22Rv1 (cell line): ENCODE measurements at regions not wholly inside any gene's neighbourhood (a gene's known extent, or its start where the extent isn't known, plus 50 kb on each side); places are given as distances from the start of the nearest gene placed in this dataset.

Experiments
- H3K27ac ChIP-seq: fragments of 450-650 bp; 2 replicates; pipeline ENCODE4 v1.5.1; 2017
- CTCF ChIP-seq: fragments of 450-650 bp; IDR thresholded peaks from 2 replicates; pipeline ENCODE4 v1.5.1; 2017; ENCODE audit warnings: mild to moderate bottlenecking
- ZFX ChIP-seq: fragments of 450-650 bp; IDR thresholded peaks from 2 replicates; pipeline ENCODE4 v1.6.1; 2017; ENCODE audit warnings: antibody characterized with exemption, borderline replicate concordance

GRCh38 chr20:5430670-5431069, 113.9 kb upstream of the PROKR2 start:
- no peak for TF ChIP-seq CTCF
- H3K27ac ChIP-seq: no peak overlapping the region

GRCh38 chr20:5426026-5426425, 109.3 kb upstream of the PROKR2 start:
- TF ChIP-seq CTCF (no peak), ZFX (no peak)
- H3K27ac ChIP-seq: no peak overlapping the region

GRCh38 chr20:5416086-5416485, 99.3 kb upstream of the PROKR2 start:
- TF ChIP-seq ZFX: no peak
- no peak for TF ChIP-seq CTCF
- H3K27ac ChIP-seq: no peak overlapping the region

GRCh38 chr20:5413394-5413793, 96.6 kb upstream of the PROKR2 start:
- TF ChIP-seq ZFX (no peak), CTCF (no peak)
- no peak overlapping the region for H3K27ac ChIP-seq

- no peak overlapping the region for H3K27ac ChIP-seq
- no peak for TF ChIP-seq CTCF
- TF ChIP-seq ZFX: no peak
These were observed 93.7 kb upstream of the PROKR2 start for GRCh38 chr20:5410470-5410869.

GRCh38 chr20:5402903-5403531, 86.3 kb upstream of the PROKR2 start:
- no peak overlapping the region for H3K27ac ChIP-seq
- TF ChIP-seq ZFX: no peak
- peak; percentile 88 for TF ChIP-seq CTCF

GRCh38 chr20:5401277-5401875, 84.6 kb upstream of the PROKR2 start:
- no peak for TF ChIP-seq CTCF
- TF ChIP-seq ZFX: no peak

More at GRCh38 chr20:5401277-5401875, 84.6 kb upstream of the PROKR2 start:
- no peak overlapping the region for H3K27ac ChIP-seq
